HTR-8/SVneo (cell line): ENCODE measurements at regions not wholly inside any gene's neighbourhood (a gene's known extent, or its start where the extent isn't known, plus 50 kb on each side); places are given as distances from the start of the nearest gene placed in this dataset.

Experiments used
- DNase-seq: peaks from one replicate; pipeline ENCODE4 v3.0.0; 2011; ENCODE audit warnings: low spot score, mixed read lengths; ENCODE audit not compliant: insufficient read length
- FAIRE-seq: peaks from 2 replicates; lab custom pipeline; 2011; peaks lifted over from hg19 to GRCh38; lab: Jason Lieb, UNC

GRCh38 chr6:167763056-167763944 lies 63.4 kb upstream of the AFDN start:
- FAIRE-seq (no peak), DNase-seq (no peak)

- DNase-seq (no peak), FAIRE-seq (no peak)
Observed at GRCh38 chr6:167764215-167764614, 62.5 kb upstream of the AFDN start.

DNA sequence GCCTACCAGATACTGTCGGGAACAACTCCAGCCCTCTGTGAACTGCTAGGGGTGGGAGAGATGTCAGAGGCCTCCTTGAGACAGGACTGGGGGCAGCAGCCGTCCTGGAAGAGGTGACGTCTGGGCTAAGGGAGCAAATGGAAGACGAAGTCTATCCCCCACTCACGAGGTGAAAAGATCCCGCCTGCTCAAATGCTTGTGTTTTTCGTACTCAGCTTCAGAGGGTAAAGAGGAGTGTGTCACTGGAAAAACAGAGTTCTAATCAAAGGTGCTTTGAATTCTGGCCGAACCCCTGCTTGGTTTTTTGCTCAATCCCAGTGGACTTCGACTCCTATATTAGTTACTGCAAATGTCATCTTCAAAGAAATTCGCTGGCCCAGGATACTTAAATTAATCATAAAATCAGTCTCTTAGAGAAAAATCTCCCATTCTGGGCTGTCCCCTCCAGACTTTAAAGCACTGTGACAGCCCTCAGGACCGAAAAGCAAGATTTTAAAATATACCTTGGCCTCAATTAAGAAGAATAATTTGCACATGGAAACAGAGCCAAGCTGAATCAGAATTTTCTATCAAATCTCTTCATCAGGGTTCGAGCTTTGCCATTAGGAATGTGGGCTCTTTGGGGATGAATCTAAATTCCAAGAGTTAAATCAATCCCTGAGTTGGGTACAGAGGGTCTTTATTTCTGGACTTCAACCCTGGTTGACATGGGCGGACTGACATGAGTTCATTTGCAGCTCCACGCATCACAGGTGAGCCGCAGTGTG lies 61.8 kb upstream of the AFDN start:
- FAIRE-seq (no peak), DNase-seq (no peak)

DNA sequence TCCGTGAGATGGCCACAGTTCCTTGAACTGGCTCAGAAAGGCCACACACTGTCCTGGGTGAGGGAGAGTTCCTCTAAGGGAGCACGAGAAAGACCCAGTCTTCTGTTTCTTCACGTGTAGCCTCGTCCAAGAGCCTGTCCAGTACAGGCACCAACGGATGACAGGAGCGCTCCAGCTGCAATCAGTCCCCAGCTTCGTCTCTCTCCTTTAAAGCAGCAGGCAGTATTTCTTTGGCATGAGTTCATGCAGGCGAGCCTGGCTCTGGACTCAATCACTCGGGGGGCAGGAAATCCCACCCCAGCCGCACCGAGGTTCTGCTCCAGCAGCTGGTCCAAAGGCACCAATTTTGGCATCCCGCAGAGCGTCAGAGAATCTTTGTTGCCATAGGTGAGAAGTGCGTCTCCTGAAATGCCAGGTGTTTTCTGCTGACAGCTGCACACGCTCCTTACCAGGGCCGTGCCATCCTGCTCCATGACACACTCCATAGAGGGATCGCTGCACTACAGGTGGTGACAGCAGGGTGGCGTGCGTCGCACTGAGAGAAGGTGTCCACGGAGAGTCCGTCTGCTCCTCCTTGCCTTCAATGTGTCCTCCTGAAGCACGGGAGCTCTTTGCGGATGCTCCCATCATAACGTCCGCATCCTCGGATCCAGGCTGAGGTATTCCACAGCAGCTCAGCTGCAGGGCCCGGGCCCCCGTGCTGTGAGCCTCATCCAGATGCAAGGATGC lies 59.6 kb upstream of the AFDN start:
- FAIRE-seq: no peak
- no peak for DNase-seq

DNA sequence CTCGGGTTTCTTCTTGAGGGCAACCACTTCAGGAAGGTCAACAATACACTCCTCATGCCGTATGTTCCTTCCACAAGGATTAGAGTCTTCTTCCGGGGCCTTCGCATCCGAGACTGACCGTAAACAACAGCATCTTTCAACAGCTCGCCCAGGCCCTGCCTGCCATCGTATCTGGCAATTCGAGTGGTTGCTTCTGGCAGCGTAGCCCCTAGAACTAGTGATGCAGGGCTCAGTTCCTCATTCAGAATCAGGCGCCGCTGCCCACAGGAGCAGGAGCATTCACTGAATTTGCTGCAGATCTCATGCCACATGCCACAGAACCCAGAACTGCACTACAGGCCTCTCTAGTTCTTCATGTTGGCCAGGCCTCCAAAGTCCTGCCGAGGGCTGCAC lies 59.0 kb upstream of the AFDN start:
- FAIRE-seq (no peak), DNase-seq (no peak)

DNA sequence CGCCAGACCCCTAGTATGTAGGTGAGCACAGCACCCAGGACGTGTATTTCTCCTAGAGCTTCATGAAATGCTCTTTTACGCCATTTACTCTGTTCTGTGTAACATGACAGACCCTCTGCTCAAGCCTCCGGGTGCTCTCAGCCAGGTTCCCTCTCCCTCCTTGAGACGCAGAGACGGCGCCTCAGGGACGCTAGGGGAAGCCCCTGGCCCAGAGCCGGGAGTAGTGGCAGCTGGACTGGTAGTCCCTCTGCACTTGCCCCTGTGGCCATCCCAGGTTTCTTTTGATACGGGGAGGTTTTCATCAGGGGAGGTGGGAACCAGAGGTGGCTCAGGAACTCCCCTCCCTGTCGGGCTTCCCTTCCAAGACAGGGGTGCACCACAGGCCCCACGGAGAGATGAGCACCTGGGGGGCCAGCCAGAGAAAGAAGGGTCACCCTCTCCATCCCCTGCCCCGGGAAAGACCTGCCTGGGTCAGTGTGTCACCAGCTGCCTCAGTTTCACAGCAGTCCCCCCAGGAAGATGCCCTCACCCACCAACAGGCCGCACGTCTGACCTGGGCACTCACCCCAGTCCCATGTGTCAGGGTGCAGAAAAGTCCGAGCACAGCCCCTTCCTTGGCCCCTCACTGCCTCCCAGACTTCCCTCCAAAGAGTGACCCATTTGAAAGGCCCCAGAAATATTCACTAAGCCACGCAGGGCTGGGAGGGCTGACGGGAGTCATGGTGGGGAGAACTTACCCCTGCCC lies 58.1 kb upstream of the AFDN start:
- DNase-seq (no peak), FAIRE-seq (no peak)

DNA sequence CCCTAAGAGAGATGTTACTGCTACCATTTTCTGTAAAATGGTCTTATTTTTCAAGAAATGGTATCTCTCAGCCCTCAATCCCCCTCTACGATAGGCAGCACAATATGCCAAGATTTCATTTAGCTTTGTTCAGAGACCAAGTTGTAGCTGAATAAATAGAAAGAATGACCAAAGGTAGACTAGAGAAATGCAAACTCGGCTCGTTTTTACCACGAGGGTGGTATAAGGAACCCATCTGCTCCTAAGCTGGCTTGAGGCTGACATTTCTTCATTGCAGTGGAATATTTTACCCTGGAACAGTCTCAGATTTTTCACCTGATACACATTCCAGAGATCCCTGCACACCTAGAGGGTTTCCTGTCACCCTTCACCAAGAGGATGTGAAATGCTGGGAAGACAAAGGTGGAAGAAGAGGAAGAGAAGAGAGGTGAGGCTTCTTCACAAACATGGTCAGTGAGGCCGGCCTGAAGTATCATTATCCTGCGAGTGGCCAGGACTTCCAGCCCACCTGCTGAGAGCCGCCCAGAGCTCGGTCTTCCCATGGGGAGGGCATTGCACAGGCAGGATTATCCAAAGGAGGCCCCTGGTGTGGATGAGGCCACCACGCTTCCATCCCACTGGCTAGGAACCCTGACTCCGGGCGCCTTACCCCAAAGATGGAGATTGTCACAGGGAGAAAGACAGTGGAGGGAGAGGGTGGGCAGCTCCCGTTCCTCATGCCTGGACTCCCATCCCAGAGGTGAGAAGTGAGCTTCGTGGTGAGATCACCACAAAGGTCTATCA lies 57.1 kb upstream of the AFDN start:
- no peak for DNase-seq
- FAIRE-seq: no peak

DNA sequence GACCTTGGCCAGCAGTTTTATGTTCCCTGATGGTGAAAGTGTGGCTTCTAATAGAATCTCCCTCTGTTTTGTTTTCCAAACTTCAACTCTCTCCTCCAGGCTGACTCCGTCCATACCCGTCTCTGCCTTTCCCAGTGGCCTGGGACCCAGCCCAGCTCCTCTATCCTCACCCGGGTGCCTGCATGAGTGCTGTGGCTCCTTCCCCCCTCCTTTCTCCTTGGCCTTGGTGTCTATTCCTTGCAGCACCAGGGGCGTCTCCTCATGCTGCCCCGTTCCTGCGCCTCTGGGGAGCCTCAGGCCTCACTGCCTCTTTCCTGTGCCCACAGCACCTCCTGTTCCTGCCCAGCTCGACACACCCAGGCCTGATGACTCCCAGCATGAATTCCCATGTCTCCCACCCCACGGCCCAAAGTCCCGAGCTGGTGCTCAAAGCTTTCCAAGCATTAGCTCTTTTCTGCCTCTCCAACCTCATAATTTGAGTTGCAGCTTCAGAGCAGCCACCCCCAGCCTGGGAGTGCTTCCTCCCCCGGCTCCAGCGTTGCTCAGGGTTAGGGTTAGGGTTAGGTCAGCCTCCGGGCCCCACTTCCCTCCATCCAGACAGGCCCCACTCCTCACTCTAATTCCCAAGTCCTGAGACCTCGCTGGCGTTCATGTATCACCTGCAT lies 56.3 kb upstream of the AFDN start:
- FAIRE-seq (no peak), DNase-seq (no peak)

DNA sequence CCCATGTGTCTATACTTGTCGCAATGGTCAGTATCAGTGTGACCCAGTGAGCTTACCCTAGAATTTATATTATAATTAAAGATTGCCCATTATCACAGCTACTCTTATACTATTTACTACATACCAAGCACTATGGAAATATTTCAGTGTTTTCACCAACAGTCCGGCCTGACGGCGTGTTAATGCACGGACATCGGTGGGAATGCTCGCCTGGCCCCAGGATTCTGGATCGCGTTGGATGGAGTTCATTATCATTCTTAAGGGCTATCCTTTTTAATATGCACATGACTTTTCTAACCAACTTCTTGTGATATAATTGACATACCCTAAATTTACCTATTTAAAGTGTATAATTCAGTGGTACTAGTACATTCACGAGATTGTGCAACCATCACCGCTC lies 51.8 kb upstream of the AFDN start:
- DNase-seq: no peak
- FAIRE-seq: no peak

DNA sequence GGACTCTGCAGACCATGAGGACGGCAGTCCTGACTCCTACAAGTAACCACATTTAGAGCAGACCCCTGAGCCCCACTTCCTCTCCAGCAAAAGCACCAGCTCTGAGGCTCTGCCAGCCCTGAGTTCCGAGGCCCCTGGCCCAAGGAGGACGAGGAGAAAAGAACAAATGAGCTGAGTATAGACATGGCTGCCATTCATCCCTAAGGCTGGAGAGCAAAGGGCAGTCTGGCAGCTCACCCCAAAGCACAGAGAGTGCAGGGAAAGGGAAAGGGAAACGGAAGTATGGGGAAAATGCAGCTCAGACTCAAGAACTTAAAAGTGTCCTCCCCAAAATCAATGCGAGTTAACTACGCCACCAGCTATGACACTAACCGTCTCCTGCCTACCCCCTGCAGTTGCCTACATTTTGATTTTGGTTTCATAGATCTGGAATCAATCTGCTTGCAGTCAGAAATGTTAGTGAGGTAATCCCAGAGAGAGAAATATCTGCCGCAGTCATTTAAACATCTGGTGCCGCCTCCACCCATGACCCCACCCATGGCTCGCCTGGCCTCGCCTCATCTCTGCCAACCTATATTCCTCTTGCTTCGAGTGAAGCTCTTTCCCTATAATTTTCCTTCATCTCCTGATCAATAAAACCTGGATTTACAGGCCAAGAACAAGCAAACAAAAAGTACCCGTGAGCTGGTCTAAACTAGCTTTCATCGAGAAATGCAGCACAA lies 49.6 kb upstream of the AFDN start:
- DNase-seq: no peak
- no peak for FAIRE-seq
